WI38 (cell line): ENCODE measurements at regions not wholly inside any gene's neighbourhood (a gene's known extent, or its start where the extent isn't known, plus 50 kb on each side); places are given as distances from the start of the nearest gene placed in this dataset.

Experiments
- H3K4me3 ChIP-seq: 2 replicates; pipeline ENCODE4 v1.5.1; 2011; ENCODE audit warnings: low read depth, mild to moderate bottlenecking, control low read depth, low read length
- TF ChIP-seq, protein P1 (sequence below): IDR thresholded peaks from 2 replicates; pipeline ENCODE4 v1.5.1; 2012; ENCODE audit warnings: low read depth, mild to moderate bottlenecking, control low read depth, low read length

DNA sequence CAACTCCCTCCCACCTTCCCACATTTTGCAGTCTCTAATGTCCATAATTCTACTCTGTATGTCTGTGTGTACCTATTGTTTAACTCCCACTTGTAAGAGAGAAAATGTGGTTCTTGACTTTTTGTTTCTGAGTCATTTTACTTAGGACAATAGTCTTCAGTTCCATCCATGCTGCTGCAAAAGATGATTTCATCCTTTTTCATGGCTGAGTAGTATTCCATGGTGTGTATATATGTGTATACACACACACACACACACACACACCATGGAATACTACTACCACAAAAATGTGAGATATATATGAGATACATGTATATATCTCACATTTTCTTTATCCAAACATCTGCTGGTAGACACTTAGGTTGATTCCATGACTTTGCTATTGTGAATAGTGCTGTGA, 182.1 kb upstream of the GALNT17 start:
- TF ChIP-seq, protein P1, sequence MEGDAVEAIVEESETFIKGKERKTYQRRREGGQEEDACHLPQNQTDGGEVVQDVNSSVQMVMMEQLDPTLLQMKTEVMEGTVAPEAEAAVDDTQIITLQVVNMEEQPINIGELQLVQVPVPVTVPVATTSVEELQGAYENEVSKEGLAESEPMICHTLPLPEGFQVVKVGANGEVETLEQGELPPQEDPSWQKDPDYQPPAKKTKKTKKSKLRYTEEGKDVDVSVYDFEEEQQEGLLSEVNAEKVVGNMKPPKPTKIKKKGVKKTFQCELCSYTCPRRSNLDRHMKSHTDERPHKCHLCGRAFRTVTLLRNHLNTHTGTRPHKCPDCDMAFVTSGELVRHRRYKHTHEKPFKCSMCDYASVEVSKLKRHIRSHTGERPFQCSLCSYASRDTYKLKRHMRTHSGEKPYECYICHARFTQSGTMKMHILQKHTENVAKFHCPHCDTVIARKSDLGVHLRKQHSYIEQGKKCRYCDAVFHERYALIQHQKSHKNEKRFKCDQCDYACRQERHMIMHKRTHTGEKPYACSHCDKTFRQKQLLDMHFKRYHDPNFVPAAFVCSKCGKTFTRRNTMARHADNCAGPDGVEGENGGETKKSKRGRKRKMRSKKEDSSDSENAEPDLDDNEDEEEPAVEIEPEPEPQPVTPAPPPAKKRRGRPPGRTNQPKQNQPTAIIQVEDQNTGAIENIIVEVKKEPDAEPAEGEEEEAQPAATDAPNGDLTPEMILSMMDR, result no peak
- H3K4me3 ChIP-seq, result no peak overlapping the region

GRCh38 chr7:70951271-70951962, 180.5 kb upstream of the GALNT17 start:
- TF ChIP-seq, protein P1, result no peak
- H3K4me3 ChIP-seq, result no peak overlapping the region

GRCh38 chr7:70952311-70952710, 179.6 kb upstream of the GALNT17 start:
- no peak overlapping the region for H3K4me3 ChIP-seq
- TF ChIP-seq, protein P1, result no peak

- TF ChIP-seq, protein P1, result no peak
- H3K4me3 ChIP-seq, result no peak overlapping the region
These were observed 178.6 kb upstream of the GALNT17 start for GRCh38 chr7:70953331-70953741.

DNA sequence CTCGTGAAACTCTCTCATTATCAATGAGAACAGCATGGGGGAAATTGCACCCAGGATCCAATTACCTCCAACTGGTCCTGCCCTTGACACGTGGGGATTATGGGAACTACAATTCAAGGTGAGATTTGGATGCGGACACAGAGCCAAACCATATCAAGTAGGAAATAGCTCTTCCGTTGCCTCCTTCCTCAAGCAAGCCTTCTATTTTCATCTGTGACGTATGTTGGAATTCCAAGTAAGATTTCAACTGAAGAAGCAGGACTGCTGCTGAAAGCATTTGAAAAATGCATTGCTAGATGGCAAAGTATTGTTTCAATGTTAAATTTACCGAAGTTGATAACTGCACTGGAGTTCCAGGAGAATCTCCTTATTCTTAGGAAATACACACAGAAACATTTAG, 178.1 kb upstream of the GALNT17 start:
- TF ChIP-seq, protein P1, result no peak
- no peak overlapping the region for H3K4me3 ChIP-seq

GRCh38 chr7:70972693-70973092, 159.3 kb upstream of the GALNT17 start:
- no peak overlapping the region for H3K4me3 ChIP-seq
- TF ChIP-seq, protein P1, result no peak

GRCh38 chr7:70975754-70976153, 156.2 kb upstream of the GALNT17 start:
- H3K4me3 ChIP-seq, result no peak overlapping the region
- TF ChIP-seq, protein P1, result no peak
